GM12878 (cell line): ENCODE measurements at regions not wholly inside any gene's neighbourhood (a gene's known extent, or its start where the extent isn't known, plus 50 kb on each side); places are given as distances from the start of the nearest gene placed in this dataset.

Experiments
- ATAC-seq: fragments of 200-7000 bp; cut with Tn5 transposase; 3 replicates; pipeline ENCODE4 v1.9.1; 2020; ENCODE audit warnings: mild to moderate bottlenecking, moderate library complexity
- BruUV-seq: library from RNA; stranded (reverse); fragments of 400-500 nt; replicated peaks from 2 replicates; lab custom pipeline; 2021; lab: Mats Ljungman, UMichigan
- CTCF ChIA-PET: fragments of 300-600 bp; sonication (Branson Sonifier 250); formaldehyde crosslinking; extraction: SDS; loops from one replicate; lab custom pipeline; 2021; ENCODE audit warnings: inconsistent platforms; lab: Yijun Ruan, JAX
- POLR2A ChIA-PET: fragments of 350-600 bp; formaldehyde crosslinking; extraction: SDS; loops from one replicate; lab custom pipeline; 2021; ENCODE audit warnings: inconsistent platforms; lab: Charles Lee
- RAD21 ChIA-PET: fragments of 300-600 bp; sonication (Branson Sonifier 250); formaldehyde crosslinking; loops from one replicate; lab custom pipeline; 2023; ENCODE audit warnings: antibody characterized with exemption; ENCODE audit not compliant: unreplicated experiment; lab: Charles Lee
- SMC1A ChIA-PET: fragments of 300-600 bp; sonication (Branson Sonifier 250); formaldehyde crosslinking; loops from one replicate; lab custom pipeline; 2023; ENCODE audit not compliant: unreplicated experiment, uncharacterized antibody; lab: Charles Lee
- DNase-seq: peaks from one replicate; pipeline ENCODE4 v3.0.0-alpha.2; 2011; ENCODE audit warnings: low read depth, low spot score
- FAIRE-seq: peaks from 3 replicates; lab custom pipeline; 2011; peaks lifted over from hg19 to GRCh38; lab: Jason Lieb, UNC
- H2AFZ ChIP-seq: 2 replicates; pipeline ENCODE4 v1.6.0; 2011; ENCODE audit warnings: low read depth, low read length, control low read depth; ENCODE audit not compliant: control insufficient read depth
- H3K27ac ChIP-seq: 2 replicates; pipeline ENCODE4 v1.5.1; 2011; ENCODE audit warnings: control low read depth; ENCODE audit not compliant: control insufficient read depth, insufficient read depth
- H3K27me3 ChIP-seq, 2 experiments: replicated peaks in 1 of 2; 2 replicates each; pipeline versions ENCODE4 v1.6.0 to v1.6.1; 2011; ENCODE audit warnings: low read length in 1 of 2; ENCODE audit not compliant: control insufficient read depth in 2 of 2, insufficient read depth in 2 of 2
- H3K36me3 ChIP-seq, 2 experiments: 2 replicates each; pipeline ENCODE4 v1.5.1; 2011; ENCODE audit warnings: low read length in 1 of 2; ENCODE audit not compliant: control insufficient read depth in 2 of 2, insufficient read depth in 2 of 2
- H3K4me1 ChIP-seq: 2 replicates; pipeline ENCODE4 v1.6.1; 2011; ENCODE audit warnings: mild to moderate bottlenecking, low read length, moderate library complexity, mixed read lengths; ENCODE audit not compliant: control insufficient read depth, insufficient read depth
- H3K4me2 ChIP-seq: 2 replicates; pipeline ENCODE4 v1.6.0; 2011; ENCODE audit warnings: control low read depth; ENCODE audit not compliant: control insufficient read depth, insufficient read depth
- H3K4me3 ChIP-seq: fragments of 200-600 bp; sonication (generic); 2 replicates; pipeline ENCODE4 v1.5.1; 2016
- H3K79me2 ChIP-seq: 2 replicates; pipeline ENCODE4 v1.6.0; 2011; ENCODE audit warnings: low read length; ENCODE audit not compliant: control insufficient read depth, insufficient read depth
- H3K9ac ChIP-seq: 2 replicates; pipeline ENCODE4 v1.8.0; 2011; ENCODE audit warnings: low read length, control low read depth, mixed read lengths; ENCODE audit not compliant: control insufficient read depth, insufficient read depth
- H3K9me3 ChIP-seq: replicated peaks from 3 replicates; pipeline ENCODE4 v1.5.1; 2011; ENCODE audit warnings: mild to moderate bottlenecking, low read length; ENCODE audit not compliant: control insufficient read depth, insufficient read depth
- H4K20me1 ChIP-seq: 2 replicates; pipeline ENCODE4 v1.6.0; 2011; ENCODE audit not compliant: control insufficient read depth, insufficient read depth
- CHD1 ChIP-seq: IDR thresholded peaks from 2 replicates; pipeline ENCODE4 v1.6.1; 2012; ENCODE audit warnings: low read depth, low read length, improper control_type of control experiment
- EP300 ChIP-seq, 2 experiments: fragments of 150-350 bp in 1 of 2; IDR thresholded peaks; 2 replicates each; pipeline ENCODE4 v1.6.1; 2011 to 2012; ENCODE audit warnings: low read depth in 2 of 2, low read length in 2 of 2, borderline replicate concordance in 1 of 2, improper control_type of control experiment in 1 of 2, inconsistent platforms in 1 of 2; ENCODE audit not compliant: control insufficient read depth in 1 of 2
- GABPA ChIP-seq: IDR thresholded peaks from 2 replicates; pipeline ENCODE4 v1.6.1; 2014; ENCODE audit warnings: antibody characterized with exemption, low read depth, mild to moderate bottlenecking, inconsistent platforms
- NR2C1 ChIP-seq: fragments of 450-650 bp; IDR thresholded peaks from 2 replicates; pipeline ENCODE4 v1.6.1; 2017; ENCODE audit warnings: antibody characterized with exemption, mild to moderate bottlenecking, moderate library complexity
- NR2C2 ChIP-seq: IDR thresholded peaks from 2 replicates; pipeline ENCODE4 v1.6.1; 2011; ENCODE audit warnings: borderline replicate concordance, low read depth; ENCODE audit not compliant: control insufficient read depth, insufficient read length
- WRNIP1 ChIP-seq: IDR thresholded peaks from 2 replicates; pipeline ENCODE4 v1.6.1; 2011; ENCODE audit warnings: low read depth, low read length, improper control_type of control experiment, borderline replicate concordance
- in situ Hi-C: fragments of 300-500 bp; cut with MboI; formaldehyde crosslinking; loops from 9 replicates; pipeline ENCODE4 v1.14.3; 2018; ENCODE audit warnings: mixed read lengths
- intact Hi-C: fragments of 100-400 bp; cut with micrococcal nuclease; formaldehyde crosslinking; loops from one replicate; pipeline ENCODE4 v1.14.2; 2022; ENCODE audit not compliant: unreplicated experiment
- TF ChIP-seq, protein P1 (sequence below): IDR thresholded peaks from 2 replicates; pipeline ENCODE4 v1.6.1; 2012; ENCODE audit warnings: low read depth, low read length, improper control_type of control experiment
- TF ChIP-seq, protein P2 (sequence below): fragments of 450-650 bp; IDR thresholded peaks from 2 replicates; pipeline ENCODE4 v1.6.1; 2017; ENCODE audit warnings: mild to moderate bottlenecking
- TF ChIP-seq, protein P3 (sequence below): IDR thresholded peaks from 2 replicates; pipeline ENCODE4 v1.6.1; 2012; ENCODE audit warnings: low read depth, low read length, improper control_type of control experiment

DNA sequence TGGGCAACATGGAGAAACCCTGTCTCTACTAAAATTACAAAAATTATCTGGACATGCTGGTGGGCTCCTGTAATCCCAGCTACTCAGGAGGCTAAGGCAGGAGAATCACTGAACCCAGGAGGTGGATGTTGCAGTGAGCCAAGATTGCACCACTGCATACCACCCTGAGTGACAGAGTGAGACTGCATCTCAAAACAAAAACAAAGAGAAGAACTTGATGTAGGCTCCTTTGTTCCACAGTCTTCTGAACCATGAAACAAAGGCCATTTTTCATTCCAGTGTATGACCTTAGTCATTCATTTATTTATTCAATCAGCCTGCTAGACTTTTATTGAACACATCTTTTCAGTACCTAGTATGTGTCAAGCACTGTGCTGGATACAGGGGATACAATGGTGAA, 369.6 kb downstream of the FAT3 start:
- no peak for TF ChIP-seq GABPA
- no peak for TF ChIP-seq NR2C1
- TF ChIP-seq NR2C2: no peak
- TF ChIP-seq, protein P1, sequence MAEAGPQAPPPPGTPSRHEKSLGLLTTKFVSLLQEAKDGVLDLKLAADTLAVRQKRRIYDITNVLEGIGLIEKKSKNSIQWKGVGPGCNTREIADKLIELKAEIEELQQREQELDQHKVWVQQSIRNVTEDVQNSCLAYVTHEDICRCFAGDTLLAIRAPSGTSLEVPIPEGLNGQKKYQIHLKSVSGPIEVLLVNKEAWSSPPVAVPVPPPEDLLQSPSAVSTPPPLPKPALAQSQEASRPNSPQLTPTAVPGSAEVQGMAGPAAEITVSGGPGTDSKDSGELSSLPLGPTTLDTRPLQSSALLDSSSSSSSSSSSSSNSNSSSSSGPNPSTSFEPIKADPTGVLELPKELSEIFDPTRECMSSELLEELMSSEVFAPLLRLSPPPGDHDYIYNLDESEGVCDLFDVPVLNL: no peak
- TF ChIP-seq, protein P2, sequence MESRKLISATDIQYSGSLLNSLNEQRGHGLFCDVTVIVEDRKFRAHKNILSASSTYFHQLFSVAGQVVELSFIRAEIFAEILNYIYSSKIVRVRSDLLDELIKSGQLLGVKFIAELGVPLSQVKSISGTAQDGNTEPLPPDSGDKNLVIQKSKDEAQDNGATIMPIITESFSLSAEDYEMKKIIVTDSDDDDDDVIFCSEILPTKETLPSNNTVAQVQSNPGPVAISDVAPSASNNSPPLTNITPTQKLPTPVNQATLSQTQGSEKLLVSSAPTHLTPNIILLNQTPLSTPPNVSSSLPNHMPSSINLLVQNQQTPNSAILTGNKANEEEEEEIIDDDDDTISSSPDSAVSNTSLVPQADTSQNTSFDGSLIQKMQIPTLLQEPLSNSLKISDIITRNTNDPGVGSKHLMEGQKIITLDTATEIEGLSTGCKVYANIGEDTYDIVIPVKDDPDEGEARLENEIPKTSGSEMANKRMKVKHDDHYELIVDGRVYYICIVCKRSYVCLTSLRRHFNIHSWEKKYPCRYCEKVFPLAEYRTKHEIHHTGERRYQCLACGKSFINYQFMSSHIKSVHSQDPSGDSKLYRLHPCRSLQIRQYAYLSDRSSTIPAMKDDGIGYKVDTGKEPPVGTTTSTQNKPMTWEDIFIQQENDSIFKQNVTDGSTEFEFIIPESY: no peak
- TF ChIP-seq, protein P3, sequence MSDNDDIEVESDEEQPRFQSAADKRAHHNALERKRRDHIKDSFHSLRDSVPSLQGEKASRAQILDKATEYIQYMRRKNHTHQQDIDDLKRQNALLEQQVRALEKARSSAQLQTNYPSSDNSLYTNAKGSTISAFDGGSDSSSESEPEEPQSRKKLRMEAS: no peak
- TF ChIP-seq EP300 (IDR thresholded peaks at IDR 0.05; ENCODE audit: borderline replicate concordance in 1 of 2, control insufficient read depth in 1 of 2, low read depth in 2 of 2, low read length in 2 of 2): no peak
- TF ChIP-seq WRNIP1: no peak
- TF ChIP-seq CHD1: no peak
- TF ChIP-seq, all 136 proteins: peak for 0
- intact Hi-C loops (no loop called here), in situ Hi-C loops (no loop called here)
- no peaks in the 10 kb centered on the region for H3K9me3 ChIP-seq
- BruUV-seq: no TSS peak
- SMC1A ChIA-PET: no interaction called here
- no peak overlapping the region for H3K4me3 ChIP-seq
- no peak overlapping the region for H2AFZ ChIP-seq
- no peak overlapping the region for H3K9ac ChIP-seq
- POLR2A ChIA-PET: no interaction called here
- RAD21 ChIA-PET: no interaction called here
- no peak for FAIRE-seq
- no peak overlapping the region for H3K4me2 ChIP-seq
- no peaks in the 10 kb centered on the region; the same call in 1 of the 2 replicates for H4K20me1 ChIP-seq
- no peaks in the 10 kb centered on the region for H3K4me1 ChIP-seq
- no peak overlapping the region for H3K27ac ChIP-seq
- no peak for ATAC-seq
- no peaks in the 10 kb centered on the region for H3K36me3 ChIP-seq
- CTCF ChIA-PET: no interaction called here
- H3K27me3 ChIP-seq: no peaks in the 10 kb centered on the region
- DNase-seq: no peak
- H3K79me2 ChIP-seq: no peaks in the 10 kb centered on the region
